OCI-LY1 (cell line): ENCODE measurements at regions not wholly inside any gene's neighbourhood (a gene's known extent, or its start where the extent isn't known, plus 50 kb on each side); places are given as distances from the start of the nearest gene placed in this dataset.

Experiments
- H2AFZ ChIP-seq: fragments of 200-600 bp; sonication (generic), shearing (Covaris generic); 2 replicates; pipeline ENCODE4 v1.6.0; 2014; ENCODE audit warnings: antibody characterized with exemption, mild to moderate bottlenecking, low read length
- H3F3A ChIP-seq: fragments of 200-600 bp; sonication (generic), shearing (Covaris generic); 2 replicates; pipeline ENCODE4 v1.6.0; 2014; ENCODE audit warnings: mild to moderate bottlenecking, antibody characterized with exemption, low read length, moderate library complexity; ENCODE audit not compliant: insufficient read depth
- H3K27ac ChIP-seq: fragments of 200-600 bp; sonication (generic); 2 replicates; pipeline ENCODE4 v1.5.1; 2014; ENCODE audit warnings: low read length, mixed run types, mild to moderate bottlenecking, low read depth; ENCODE audit not compliant: poor library complexity, severe bottlenecking
- H3K27me3 ChIP-seq: fragments of 200-600 bp; sonication (generic); 2 replicates; pipeline ENCODE4 v1.6.0; 2014; ENCODE audit warnings: antibody characterized with exemption, mild to moderate bottlenecking, low read length, moderate library complexity; ENCODE audit not compliant: insufficient read depth
- H3K36me3 ChIP-seq: fragments of 200-600 bp; sonication (generic); 2 replicates; pipeline ENCODE4 v1.6.1; 2014; ENCODE audit warnings: mild to moderate bottlenecking, antibody characterized with exemption, low read length, moderate library complexity, mixed read lengths; ENCODE audit not compliant: insufficient read depth
- H3K4me1 ChIP-seq: fragments of 200-600 bp; sonication (generic); 2 replicates; pipeline ENCODE4 v1.5.1; 2014; ENCODE audit warnings: mild to moderate bottlenecking, low read length, moderate library complexity; ENCODE audit not compliant: insufficient read depth, severe bottlenecking
- H3K4me2 ChIP-seq: fragments of 200-600 bp; sonication (generic), shearing (Covaris generic); 2 replicates; pipeline ENCODE4 v1.6.1; 2014; ENCODE audit warnings: low read length
- H3K4me3 ChIP-seq: fragments of 200-600 bp; sonication (generic); 2 replicates; pipeline ENCODE4 v1.5.1; 2014; ENCODE audit warnings: low read length, low read depth, mild to moderate bottlenecking, mixed read lengths; ENCODE audit not compliant: poor library complexity, severe bottlenecking
- H3K79me2 ChIP-seq: fragments of 200-600 bp; shearing (Covaris generic); 2 replicates; pipeline ENCODE4 v1.6.1; 2016; ENCODE audit warnings: mixed run types, low read length, mixed read lengths; ENCODE audit not compliant: insufficient read depth
- H3K9ac ChIP-seq: fragments of 200-600 bp; sonication (generic), shearing (Covaris generic); 2 replicates; pipeline ENCODE4 v1.6.1; 2014; ENCODE audit warnings: mild to moderate bottlenecking, low read length, mixed read lengths
- H3K9me2 ChIP-seq: fragments of 200-600 bp; sonication (generic), shearing (Covaris generic); 2 replicates; pipeline ENCODE4 v1.6.1; 2014; ENCODE audit warnings: low read depth, mild to moderate bottlenecking, low read length, mixed read lengths
- H3K9me3 ChIP-seq: fragments of 200-600 bp; shearing (Covaris generic); 2 replicates; pipeline ENCODE4 v1.6.1; 2014; ENCODE audit warnings: low read length, mixed read lengths
- H4K20me1 ChIP-seq: fragments of 200-600 bp; sonication (generic), shearing (Covaris generic); 2 replicates; pipeline ENCODE4 v1.6.0; 2016; ENCODE audit warnings: mild to moderate bottlenecking, low read length; ENCODE audit not compliant: insufficient read depth
- EZH2 ChIP-seq: fragments of 200-600 bp; sonication (generic), shearing (Covaris generic); IDR thresholded peaks from 2 replicates; pipeline ENCODE4 v1.8.0; 2017; ENCODE audit warnings: borderline replicate concordance, mixed run types, mild to moderate bottlenecking, antibody characterized with exemption, low read length, moderate library complexity, mixed read lengths
- TF ChIP-seq, protein P1 (sequence below): fragments of 200-600 bp; sonication (generic), shearing (Covaris generic); IDR thresholded peaks from 2 replicates; pipeline ENCODE4 v1.5.1; 2017; ENCODE audit warnings: mild to moderate bottlenecking, antibody characterized with exemption, low read length, moderate library complexity, mixed read lengths

DNA sequence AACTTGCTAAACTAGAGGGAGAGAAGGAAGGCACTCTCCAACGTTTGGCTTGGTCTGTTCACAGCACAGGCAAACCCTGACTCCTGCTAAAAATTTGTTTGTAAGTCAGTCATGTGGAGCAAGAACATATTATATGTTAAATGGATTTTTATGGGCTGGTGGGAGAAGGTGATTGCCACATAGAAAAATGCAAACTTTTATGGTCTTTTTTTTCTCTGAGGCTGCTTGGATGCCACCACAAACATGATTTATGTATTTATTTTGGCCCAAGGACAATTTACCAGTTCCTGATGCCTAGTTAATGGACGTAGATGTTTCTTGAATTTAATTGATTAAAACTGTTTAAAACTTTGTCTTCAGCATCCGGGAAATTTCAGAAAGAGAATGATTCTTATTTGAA lies 274.2 kb upstream of the MYOCD start:
- Histone ChIP-seq H3K27me3 (no peaks in the 10 kb centered on the region), H3K4me2 (no peak overlapping the region), H3K4me3 (no peak overlapping the region), H3K79me2 (no peaks in the 10 kb centered on the region), H3K9me3 (no peaks in the 10 kb centered on the region), H4K20me1 (no peaks in the 10 kb centered on the region), H2AFZ (no peak overlapping the region), H3K9me2 (no peaks in the 10 kb centered on the region), H3K36me3 (no peaks in the 10 kb centered on the region), H3F3A (no peaks in the 10 kb centered on the region), H3K27ac (no peak overlapping the region), H3K9ac (no peak overlapping the region), H3K4me1 (no peaks in the 10 kb centered on the region)
- TF ChIP-seq EZH2, result no peak
- TF ChIP-seq, protein P1, sequence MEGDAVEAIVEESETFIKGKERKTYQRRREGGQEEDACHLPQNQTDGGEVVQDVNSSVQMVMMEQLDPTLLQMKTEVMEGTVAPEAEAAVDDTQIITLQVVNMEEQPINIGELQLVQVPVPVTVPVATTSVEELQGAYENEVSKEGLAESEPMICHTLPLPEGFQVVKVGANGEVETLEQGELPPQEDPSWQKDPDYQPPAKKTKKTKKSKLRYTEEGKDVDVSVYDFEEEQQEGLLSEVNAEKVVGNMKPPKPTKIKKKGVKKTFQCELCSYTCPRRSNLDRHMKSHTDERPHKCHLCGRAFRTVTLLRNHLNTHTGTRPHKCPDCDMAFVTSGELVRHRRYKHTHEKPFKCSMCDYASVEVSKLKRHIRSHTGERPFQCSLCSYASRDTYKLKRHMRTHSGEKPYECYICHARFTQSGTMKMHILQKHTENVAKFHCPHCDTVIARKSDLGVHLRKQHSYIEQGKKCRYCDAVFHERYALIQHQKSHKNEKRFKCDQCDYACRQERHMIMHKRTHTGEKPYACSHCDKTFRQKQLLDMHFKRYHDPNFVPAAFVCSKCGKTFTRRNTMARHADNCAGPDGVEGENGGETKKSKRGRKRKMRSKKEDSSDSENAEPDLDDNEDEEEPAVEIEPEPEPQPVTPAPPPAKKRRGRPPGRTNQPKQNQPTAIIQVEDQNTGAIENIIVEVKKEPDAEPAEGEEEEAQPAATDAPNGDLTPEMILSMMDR, result no peak

DNA sequence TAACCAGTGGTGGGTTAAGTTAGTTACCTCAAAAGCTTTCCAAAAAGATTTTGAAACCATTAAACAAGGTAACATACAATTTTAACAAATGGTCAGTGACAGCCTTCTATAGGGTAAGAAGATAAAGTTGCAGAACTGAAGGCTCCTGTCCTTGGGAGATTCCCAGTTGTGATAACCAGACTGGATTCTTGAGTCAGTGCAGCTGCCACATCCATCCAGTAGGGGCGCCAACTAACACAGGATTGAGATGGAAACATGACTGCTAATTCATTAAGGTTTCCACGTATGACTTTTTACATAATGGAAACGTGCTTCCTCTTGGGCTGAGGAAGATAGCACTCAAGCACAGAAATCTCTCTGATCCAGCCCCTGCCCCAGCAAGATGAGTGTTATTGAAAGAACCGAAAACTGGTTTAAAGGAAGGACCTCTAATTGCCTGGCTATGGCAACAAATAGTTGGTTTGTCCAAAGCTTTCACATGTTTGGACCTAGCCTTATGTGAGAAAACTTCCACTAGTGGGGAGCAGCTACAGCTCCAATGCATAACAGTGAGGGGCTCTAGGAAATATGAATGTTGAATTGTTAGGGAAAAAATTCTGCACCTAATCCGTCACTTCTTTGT lies 269.8 kb upstream of the MYOCD start:
- Histone ChIP-seq H3K36me3 (no peaks in the 10 kb centered on the region), H3K79me2 (no peaks in the 10 kb centered on the region), H3K27me3 (no peaks in the 10 kb centered on the region), H3K4me2 (no peak overlapping the region), H3K4me3 (no peak overlapping the region), H3K9me3 (no peaks in the 10 kb centered on the region), H2AFZ (no peak overlapping the region), H3F3A (no peaks in the 10 kb centered on the region), H3K9me2 (no peaks in the 10 kb centered on the region), H3K27ac (no peak overlapping the region), H3K9ac (no peak overlapping the region), H3K4me1 (no peaks in the 10 kb centered on the region), H4K20me1 (no peaks in the 10 kb centered on the region)
- TF ChIP-seq, protein P1, result peak; percentile 72
- no peak for TF ChIP-seq EZH2

DNA sequence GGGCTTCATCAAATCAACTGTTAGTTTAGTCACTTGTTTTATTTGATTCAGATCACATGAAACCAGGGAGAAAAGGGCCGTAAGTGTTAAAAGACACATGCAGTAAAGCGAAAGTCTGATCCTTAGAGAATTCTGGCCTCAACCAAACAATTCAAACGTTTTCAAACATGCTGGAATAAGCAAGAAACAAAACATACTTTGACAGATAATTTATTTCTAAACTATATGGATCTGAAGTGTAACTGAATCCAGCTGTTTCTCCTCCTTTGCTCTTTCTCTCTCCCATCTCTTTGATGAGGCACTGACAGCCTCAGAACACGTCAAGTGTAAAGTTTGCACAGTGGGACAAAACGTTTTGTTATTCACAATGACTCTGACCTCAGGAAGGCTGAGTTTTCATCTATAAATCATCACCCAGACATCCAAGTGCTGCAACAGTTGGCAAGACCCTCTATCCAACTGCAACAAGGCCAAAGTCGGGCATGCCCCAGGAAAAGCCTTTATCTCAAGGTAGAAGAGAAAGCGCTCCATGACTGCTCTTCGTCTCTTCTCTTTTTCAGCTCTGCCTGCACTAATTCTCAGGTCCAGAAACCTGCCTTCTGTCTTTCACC lies 267.1 kb upstream of the MYOCD start:
- no peak for TF ChIP-seq EZH2
- TF ChIP-seq, protein P1, result no peak
- no peaks in the 10 kb centered on the region for H3K36me3 ChIP-seq
- no peaks in the 10 kb centered on the region for H3K9me3 ChIP-seq
- no peak overlapping the region for H3K4me3 ChIP-seq
- no peaks in the 10 kb centered on the region for H4K20me1 ChIP-seq
- no peaks in the 10 kb centered on the region for H3K79me2 ChIP-seq
- H3K9ac ChIP-seq, result no peak overlapping the region
- no peaks in the 10 kb centered on the region for H3K9me2 ChIP-seq
- H3K27me3 ChIP-seq, result no peaks in the 10 kb centered on the region
- H3K4me1 ChIP-seq, result no peaks in the 10 kb centered on the region
- no peak overlapping the region for H3K27ac ChIP-seq
- H3F3A ChIP-seq, result no peaks in the 10 kb centered on the region
- no peak overlapping the region for H2AFZ ChIP-seq
- no peak overlapping the region for H3K4me2 ChIP-seq
